Osteocyte (in vitro differentiated cells): ENCODE measurements at regions not wholly inside any gene's neighbourhood (a gene's known extent, or its start where the extent isn't known, plus 50 kb on each side); places are given as distances from the start of the nearest gene placed in this dataset.

ENCODE experiments used
- DNase-seq: peaks from one replicate; pipeline ENCODE4 v3.0.0; 2021; ENCODE audit warnings: mixed read lengths; ENCODE audit not compliant: unreplicated experiment; ENCODE audit errors: extremely low spot score
- H3K27ac Mint-ChIP-seq: one replicate; pipeline ENCODE4 v1.8.0; 2021; ENCODE audit warnings: mild to moderate bottlenecking, mixed read lengths; ENCODE audit not compliant: unreplicated experiment
- H3K27me3 Mint-ChIP-seq: one replicate; pipeline ENCODE4 v1.8.0; 2021; ENCODE audit warnings: mixed read lengths; ENCODE audit not compliant: unreplicated experiment
- H3K36me3 Mint-ChIP-seq: one replicate; pipeline ENCODE4 v1.8.0; 2021; ENCODE audit warnings: mixed read lengths; ENCODE audit not compliant: unreplicated experiment
- H3K4me1 Mint-ChIP-seq: one replicate; pipeline ENCODE4 v1.8.0; 2021; ENCODE audit warnings: mixed read lengths; ENCODE audit not compliant: unreplicated experiment
- H3K4me3 Mint-ChIP-seq: one replicate; pipeline ENCODE4 v1.8.0; 2021; ENCODE audit warnings: mild to moderate bottlenecking, moderate library complexity, mixed read lengths; ENCODE audit not compliant: unreplicated experiment
- H3K9me3 Mint-ChIP-seq: one replicate; pipeline ENCODE4 v1.8.0; 2021; ENCODE audit warnings: mixed read lengths; ENCODE audit not compliant: unreplicated experiment
- CTCF ChIP-seq: fragments of 200-600 bp; sonication (generic); IDR thresholded peaks from 2 replicates; pipeline ENCODE4 v1.5.0; 2021; ENCODE audit warnings: antibody characterized with exemption, mild to moderate bottlenecking, moderate library complexity

- peaks cover 2% of the 10 kb centered on the region for H3K4me1 Mint-ChIP-seq
- H3K27me3 Mint-ChIP-seq: no peaks in the 10 kb centered on the region
- TF ChIP-seq CTCF: no peak
- no peak overlapping the region for H3K27ac Mint-ChIP-seq
- no peak for DNase-seq
- no peak overlapping the region for H3K4me3 Mint-ChIP-seq
- H3K36me3 Mint-ChIP-seq: no peaks in the 10 kb centered on the region
- H3K9me3 Mint-ChIP-seq: no peaks in the 10 kb centered on the region
Measured at GRCh38 chr2:64848945-64849344, 140.3 kb upstream of the SLC1A4 start.

GRCh38 chr2:64850642-64851041 lies 138.6 kb upstream of the SLC1A4 start:
- H3K27me3 Mint-ChIP-seq: no peaks in the 10 kb centered on the region
- H3K9me3 Mint-ChIP-seq: no peaks in the 10 kb centered on the region
- H3K36me3 Mint-ChIP-seq: no peaks in the 10 kb centered on the region
- H3K4me3 Mint-ChIP-seq: no peak overlapping the region
- no peak for DNase-seq
- TF ChIP-seq CTCF: no peak
- H3K27ac Mint-ChIP-seq: no peak overlapping the region
- H3K4me1 Mint-ChIP-seq: peaks cover 5% of the 10 kb centered on the region

GRCh38 chr2:64852771-64853241 lies 136.4 kb upstream of the SLC1A4 start:
- H3K27ac Mint-ChIP-seq: no peak overlapping the region
- H3K9me3 Mint-ChIP-seq: no peaks in the 10 kb centered on the region
- H3K4me3 Mint-ChIP-seq: no peak overlapping the region
- DNase-seq: no peak
- H3K27me3 Mint-ChIP-seq: no peaks in the 10 kb centered on the region
- no peaks in the 10 kb centered on the region for H3K36me3 Mint-ChIP-seq
- TF ChIP-seq CTCF: no peak
- peaks cover 11% of the 10 kb centered on the region for H3K4me1 Mint-ChIP-seq

GRCh38 chr2:64853306-64853705 lies 135.9 kb upstream of the SLC1A4 start:
- no peak overlapping the region for H3K4me3 Mint-ChIP-seq
- H3K27me3 Mint-ChIP-seq: no peaks in the 10 kb centered on the region
- peaks cover 16% of the 10 kb centered on the region for H3K4me1 Mint-ChIP-seq
- no peak for TF ChIP-seq CTCF
- no peak overlapping the region for H3K27ac Mint-ChIP-seq
- no peaks in the 10 kb centered on the region for H3K36me3 Mint-ChIP-seq
- no peaks in the 10 kb centered on the region for H3K9me3 Mint-ChIP-seq
- no peak for DNase-seq

- no peak overlapping the region for H3K4me3 Mint-ChIP-seq
- peaks cover 22% of the 10 kb centered on the region for H3K4me1 Mint-ChIP-seq
- H3K27ac Mint-ChIP-seq: no peak overlapping the region
- no peaks in the 10 kb centered on the region for H3K36me3 Mint-ChIP-seq
- no peak for DNase-seq
- no peak for TF ChIP-seq CTCF
- H3K9me3 Mint-ChIP-seq: no peaks in the 10 kb centered on the region
- no peaks in the 10 kb centered on the region for H3K27me3 Mint-ChIP-seq
Measured at GRCh38 chr2:64853894-64854293, 135.3 kb upstream of the SLC1A4 start.
